ENCODE measurements at regions not wholly inside any gene's neighbourhood (a gene's known extent, or its start where the extent isn't known, plus 50 kb on each side); places are given as distances from the start of the nearest gene placed in this dataset.

DNA sequence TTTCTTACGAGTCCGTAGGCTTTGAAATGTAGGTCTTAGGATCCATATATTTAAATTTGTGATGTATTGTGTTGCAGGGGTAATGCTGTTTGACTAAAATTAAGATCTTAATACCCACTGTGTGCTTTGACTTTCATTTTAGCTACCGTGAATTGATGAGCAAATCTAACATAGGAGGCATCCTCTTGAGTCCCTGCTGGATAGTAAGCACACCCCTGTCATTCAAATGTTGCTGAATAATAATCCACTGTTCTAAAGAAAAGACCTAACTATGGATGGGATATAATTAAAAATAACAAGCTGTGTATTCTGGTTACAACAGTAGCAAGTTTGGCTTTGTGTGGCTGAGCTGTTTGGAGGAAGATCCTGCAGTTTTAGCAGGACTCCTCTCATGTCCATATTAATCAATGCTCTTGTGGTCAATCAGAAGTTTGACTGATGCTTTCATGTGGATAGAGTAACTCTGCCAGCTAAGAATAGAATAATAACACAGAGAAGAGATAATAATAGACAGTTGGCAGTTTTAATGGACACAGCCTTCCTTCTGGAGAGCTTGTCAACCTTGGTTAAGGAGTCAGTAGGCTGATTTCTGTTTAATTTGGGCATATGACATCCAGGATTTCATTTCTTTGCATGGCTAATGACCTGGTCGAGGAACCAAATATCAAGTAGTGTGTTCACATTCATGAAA, 148.1 kb upstream of the MIS18BP1 start:
- TF ChIP-seq, protein P1, sequence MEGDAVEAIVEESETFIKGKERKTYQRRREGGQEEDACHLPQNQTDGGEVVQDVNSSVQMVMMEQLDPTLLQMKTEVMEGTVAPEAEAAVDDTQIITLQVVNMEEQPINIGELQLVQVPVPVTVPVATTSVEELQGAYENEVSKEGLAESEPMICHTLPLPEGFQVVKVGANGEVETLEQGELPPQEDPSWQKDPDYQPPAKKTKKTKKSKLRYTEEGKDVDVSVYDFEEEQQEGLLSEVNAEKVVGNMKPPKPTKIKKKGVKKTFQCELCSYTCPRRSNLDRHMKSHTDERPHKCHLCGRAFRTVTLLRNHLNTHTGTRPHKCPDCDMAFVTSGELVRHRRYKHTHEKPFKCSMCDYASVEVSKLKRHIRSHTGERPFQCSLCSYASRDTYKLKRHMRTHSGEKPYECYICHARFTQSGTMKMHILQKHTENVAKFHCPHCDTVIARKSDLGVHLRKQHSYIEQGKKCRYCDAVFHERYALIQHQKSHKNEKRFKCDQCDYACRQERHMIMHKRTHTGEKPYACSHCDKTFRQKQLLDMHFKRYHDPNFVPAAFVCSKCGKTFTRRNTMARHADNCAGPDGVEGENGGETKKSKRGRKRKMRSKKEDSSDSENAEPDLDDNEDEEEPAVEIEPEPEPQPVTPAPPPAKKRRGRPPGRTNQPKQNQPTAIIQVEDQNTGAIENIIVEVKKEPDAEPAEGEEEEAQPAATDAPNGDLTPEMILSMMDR (IDR thresholded peaks at IDR 0.05): no peak
- TF ChIP-seq ZFX (IDR thresholded peaks at IDR 0.05; ENCODE audit: borderline replicate concordance): no peak

Measured in 22Rv1 (cell line).